Spleen (tissue), 11 donors: ENCODE measurements at regions not wholly inside any gene's neighbourhood (a gene's known extent, or its start where the extent isn't known, plus 50 kb on each side); places are given as distances from the start of the nearest gene placed in this dataset.

Experiments used
- DNase-seq: peaks from one replicate; pipeline ENCODE4 v3.0.0-alpha.2; 2020
- H3K27ac ChIP-seq, 8 donors: fragments of 200-600 bp; sonication (generic) in 7 of 8; 1 replicate in 4 of 8; 2 replicates in 4 of 8; pipeline versions ENCODE4 v1.5.0 to v1.8.0; 2016 to 2021; ENCODE audit warnings: inconsistent platforms in 4 of 8, mild to moderate bottlenecking in 4 of 8, moderate library complexity in 1 of 8
- H3K27me3 ChIP-seq, 7 donors: fragments of 200-600 bp; sonication (generic) in 6 of 7; replicated peaks in 1 of 7; 1 replicate in 4 of 7; 2 replicates in 3 of 7; pipeline versions ENCODE4 v1.5.0 to v1.8.0; 2016 to 2021; ENCODE audit warnings: inconsistent platforms in 3 of 7, mild to moderate bottlenecking in 1 of 7
- H3K36me3 ChIP-seq, 6 donors: fragments of 200-600 bp; sonication (generic) in 5 of 6; 1 replicate in 4 of 6; 2 replicates in 2 of 6; pipeline versions ENCODE4 v1.5.0 to v1.8.0; 2016 to 2021; ENCODE audit warnings: inconsistent platforms in 2 of 6
- H3K4me1 ChIP-seq, 6 donors: fragments of 200-600 bp; sonication (generic) in 5 of 6; 1 replicate in 3 of 6; 2 replicates in 3 of 6; pipeline versions ENCODE4 v1.5.0 to v1.8.0; 2016 to 2021; ENCODE audit warnings: inconsistent platforms in 3 of 6
- H3K4me3 ChIP-seq, 8 donors: fragments of 200-600 bp; sonication (generic) in 7 of 8; 1 replicate in 4 of 8; 2 replicates in 4 of 8; pipeline versions ENCODE4 v1.5.0 to v1.8.0; 2016 to 2021; ENCODE audit warnings: inconsistent platforms in 4 of 8, mild to moderate bottlenecking in 4 of 8, moderate library complexity in 2 of 8
- H3K9me3 ChIP-seq, 8 donors: fragments of 200-600 bp; sonication (generic) in 7 of 8; 1 replicate in 4 of 8; 2 replicates in 4 of 8; pipeline versions ENCODE4 v1.5.0 to v1.8.0; 2016 to 2021; ENCODE audit warnings: inconsistent platforms in 4 of 8
- POLR2A ChIP-seq, 3 donors: fragments of 450-650 bp; IDR thresholded peaks; one replicate each; pipeline ENCODE4 v1.5.1; 2017; ENCODE audit warnings: antibody characterized with exemption in 3 of 3, mild to moderate bottlenecking in 1 of 3
- POLR2AphosphoS5 ChIP-seq, 3 donors: sonication (generic); formaldehyde crosslinking; IDR thresholded peaks; one replicate each; pipeline ENCODE4 v1.5.1; 2017; ENCODE audit warnings: antibody characterized with exemption in 3 of 3
- WGBS, 5 donors: extraction: QIAGEN DNeasy Blood & Tissue Kit in 3 of 5; methylation state at CpG; one replicate each; pipeline versions ENCODE4 v1.1.5 to v1.1.7; 2013 to 2018; 5-methylcytosine and 5-hydroxymethylcytosine counted together
- intact Hi-C: fragments of 100-400 bp; cut with DNase I; formaldehyde crosslinking; loops from one replicate; pipeline ENCODE4 v1.15.0; 2023; ENCODE audit warnings: low total_unique reads
- microRNA-seq, 3 donors: library from miRNA; unstranded; fragments of <30 nt; microRNA quantifications; one replicate each; pipeline versions ENCODE4 to v1.1.0, GENCODE V29; 2019 to 2020
- small RNA-seq, 4 donors: library from RNA; depleted of rRNA; stranded (forward); fragments of <200 nt; gene quantifications; one replicate each; pipeline ENCODE3, GENCODE V24; 2016
- TF ChIP-seq, protein P1 (sequence below), 11 experiments: fragments of 200-600 bp in 7 of 11; fragments of 450-650 bp in 4 of 11; sonication (generic) in 4 of 11; IDR thresholded peaks in 8 of 11; conservative IDR thresholded peaks in 3 of 11; 1 replicate in 7 of 11; 2 replicates in 4 of 11; pipeline versions ENCODE4 v1.4.0 to v1.8.0; 2016 to 2021; ENCODE audit warnings: antibody characterized with exemption in 11 of 11, inconsistent platforms in 4 of 11, mild to moderate bottlenecking in 1 of 11
- donor health status: healthy with polysubstance abuse.
- donor health status: DM: no; HTN: no; CAD: no; lungs with moderate emphysema.
- donor health status: DM: no; HTN: no; CAD: no.
- donor health status: Bipolar disorder and iron deficiency.
- donor health status: healthy.
- donor health status: DM: no; HTN: no; CAD: no.
- donor health status: DM: yes; HTN: yes; CAD: no.

- Histone ChIP-seq H3K36me3 (no peaks in the 10 kb centered on the region), H3K27me3 (peaks cover 0 to 15% (median 0%) of the 10 kb centered on the region in 7 donors), H3K4me1 (no peaks in the 10 kb centered on the region), H3K4me3 (no peak overlapping the region), H3K27ac (no peak overlapping the region), H3K9me3 (no peaks in the 10 kb centered on the region)
- intact Hi-C loops = no loop called here
- DNase-seq = no peak
- 75 to 88% (median 80%) methylated on average over 4 of the region's 4 CpGs for WGBS, 5 donors
- no peak for TF ChIP-seq POLR2A (IDR thresholded peaks at IDR 0.05)
- TF ChIP-seq, protein P1, sequence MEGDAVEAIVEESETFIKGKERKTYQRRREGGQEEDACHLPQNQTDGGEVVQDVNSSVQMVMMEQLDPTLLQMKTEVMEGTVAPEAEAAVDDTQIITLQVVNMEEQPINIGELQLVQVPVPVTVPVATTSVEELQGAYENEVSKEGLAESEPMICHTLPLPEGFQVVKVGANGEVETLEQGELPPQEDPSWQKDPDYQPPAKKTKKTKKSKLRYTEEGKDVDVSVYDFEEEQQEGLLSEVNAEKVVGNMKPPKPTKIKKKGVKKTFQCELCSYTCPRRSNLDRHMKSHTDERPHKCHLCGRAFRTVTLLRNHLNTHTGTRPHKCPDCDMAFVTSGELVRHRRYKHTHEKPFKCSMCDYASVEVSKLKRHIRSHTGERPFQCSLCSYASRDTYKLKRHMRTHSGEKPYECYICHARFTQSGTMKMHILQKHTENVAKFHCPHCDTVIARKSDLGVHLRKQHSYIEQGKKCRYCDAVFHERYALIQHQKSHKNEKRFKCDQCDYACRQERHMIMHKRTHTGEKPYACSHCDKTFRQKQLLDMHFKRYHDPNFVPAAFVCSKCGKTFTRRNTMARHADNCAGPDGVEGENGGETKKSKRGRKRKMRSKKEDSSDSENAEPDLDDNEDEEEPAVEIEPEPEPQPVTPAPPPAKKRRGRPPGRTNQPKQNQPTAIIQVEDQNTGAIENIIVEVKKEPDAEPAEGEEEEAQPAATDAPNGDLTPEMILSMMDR (IDR thresholded peaks at IDR 0.05 in 8 of 11, conservative IDR thresholded peaks at IDR 0.05 in 3 of 11) = no peak
- no peak for TF ChIP-seq POLR2AphosphoS5 (IDR thresholded peaks at IDR 0.05)
Measured at GRCh38 chr18:47316924-47317323, 65.5 kb upstream of the SKOR2 start.

DNA sequence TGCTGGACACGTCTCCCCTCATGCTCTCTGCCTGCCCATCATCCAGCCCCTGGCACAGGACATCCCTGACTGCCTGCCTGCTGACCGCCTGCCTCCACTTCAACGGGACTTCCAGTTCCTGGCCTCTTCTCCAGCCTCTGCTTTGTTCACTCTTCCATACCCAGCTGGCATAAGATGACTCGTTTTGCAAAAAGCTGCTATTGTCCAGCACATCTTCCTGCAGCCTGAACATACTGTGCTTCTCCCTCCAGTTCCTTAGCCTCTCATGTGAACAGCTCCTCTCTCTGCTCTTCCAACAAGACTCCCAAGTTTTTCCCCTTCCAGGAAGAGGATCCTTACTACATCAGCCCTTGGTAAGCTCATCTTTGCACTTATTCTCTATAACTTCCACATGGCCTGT, 62.4 kb upstream of the SKOR2 start:
- no peaks in the 10 kb centered on the region for H3K9me3 ChIP-seq
- WGBS, 5 donors = 44 to 76% (median 68%) methylated on average over 4 of the region's 4 CpGs
- peaks cover 0 to 27% (median 0%) of the 10 kb centered on the region in 7 donors for H3K27me3 ChIP-seq
- no peaks in the 10 kb centered on the region for H3K4me1 ChIP-seq
- H3K27ac ChIP-seq = no peak overlapping the region
- H3K36me3 ChIP-seq = no peaks in the 10 kb centered on the region
- intact Hi-C loops = no loop called here
- DNase-seq = no peak
- no peak for TF ChIP-seq POLR2A (IDR thresholded peaks at IDR 0.05)
- no peak for TF ChIP-seq POLR2AphosphoS5 (IDR thresholded peaks at IDR 0.05)
- TF ChIP-seq, protein P1 (IDR thresholded peaks at IDR 0.05 in 8 of 11, conservative IDR thresholded peaks at IDR 0.05 in 3 of 11) = no peak
- H3K4me3 ChIP-seq = no peak overlapping the region

- H3K4me3 ChIP-seq = no peak overlapping the region
- no peak for TF ChIP-seq POLR2AphosphoS5 (IDR thresholded peaks at IDR 0.05)
- TF ChIP-seq, protein P1 (IDR thresholded peaks at IDR 0.05 in 8 of 11, conservative IDR thresholded peaks at IDR 0.05 in 3 of 11) = no peak
- no peak for TF ChIP-seq POLR2A (IDR thresholded peaks at IDR 0.05)
- no peaks in the 10 kb centered on the region for H3K36me3 ChIP-seq
- no peak for DNase-seq
- H3K27ac ChIP-seq = no peak overlapping the region
- peaks cover 0 to 22% (median 0%) of the 10 kb centered on the region in 7 donors for H3K27me3 ChIP-seq
- H3K4me1 ChIP-seq = no peaks in the 10 kb centered on the region
- no peaks in the 10 kb centered on the region for H3K9me3 ChIP-seq
- intact Hi-C loops = no loop called here
- 81 to 87% (median 82%) methylated on average over 2 of the region's 2 CpGs for WGBS, 5 donors
Measured at GRCh38 chr18:47311585-47311984, 60.1 kb upstream of the SKOR2 start.

Small RNA genes in the stretch of these regions (microRNA-seq; reads per million reads assigned to microRNA genes)
- 0 reads per million in 3 donors for gene MIR4527

Small RNA genes in the stretch of these regions (small RNA-seq; reads per million reads assigned to genes)
- gene MIR4527 = 0 reads per million in 4 donors
